Chondrocyte (in vitro differentiated cells): ENCODE measurements at regions not wholly inside any gene's neighbourhood (a gene's known extent, or its start where the extent isn't known, plus 50 kb on each side); places are given as distances from the start of the nearest gene placed in this dataset.

Source experiments
- DNase-seq: peaks from one replicate; pipeline ENCODE4 v3.0.0; 2021; ENCODE audit warnings: mixed read lengths, low spot score
- H3K27ac Mint-ChIP-seq: one replicate; pipeline ENCODE4 v1.8.0; 2021; ENCODE audit warnings: mild to moderate bottlenecking, moderate library complexity, mixed read lengths; ENCODE audit not compliant: unreplicated experiment
- H3K27me3 Mint-ChIP-seq: 2 replicates; pipeline ENCODE4 v1.8.0; 2021; ENCODE audit warnings: low read depth, mixed read lengths
- H3K36me3 Mint-ChIP-seq: 2 replicates; pipeline ENCODE4 v1.8.0; 2021; ENCODE audit warnings: low read depth, mixed read lengths
- H3K4me1 Mint-ChIP-seq: 2 replicates; pipeline ENCODE4 v1.8.0; 2021; ENCODE audit warnings: low read depth, mild to moderate bottlenecking, mixed read lengths
- H3K4me3 Mint-ChIP-seq: one replicate; pipeline ENCODE4 v1.8.0; 2021; ENCODE audit warnings: mild to moderate bottlenecking, moderate library complexity, mixed read lengths; ENCODE audit not compliant: unreplicated experiment
- H3K9me3 Mint-ChIP-seq: 2 replicates; pipeline ENCODE4 v1.8.0; 2021; ENCODE audit warnings: low read depth, mixed read lengths
- CTCF ChIP-seq: fragments of 200-600 bp; sonication (generic); IDR thresholded peaks from 2 replicates; pipeline ENCODE4 v1.5.0; 2021; ENCODE audit warnings: antibody characterized with exemption, mild to moderate bottlenecking, moderate library complexity

GRCh38 chr12:94791933-94792332, 141.6 kb upstream of the TMCC3 start:
- no peak for TF ChIP-seq CTCF
- peaks cover 35% of the 10 kb centered on the region for H3K4me1 Mint-ChIP-seq
- H3K27me3 Mint-ChIP-seq, result no peaks in the 10 kb centered on the region
- no peak overlapping the region for H3K27ac Mint-ChIP-seq
- H3K4me3 Mint-ChIP-seq, result no peak overlapping the region
- no peaks in the 10 kb centered on the region for H3K36me3 Mint-ChIP-seq
- H3K9me3 Mint-ChIP-seq, result no peaks in the 10 kb centered on the region
- DNase-seq, result no peak

- Mint-ChIP-seq H3K27me3 (peaks cover 2% of the 10 kb centered on the region), H3K4me1 (peaks cover 29% of the 10 kb centered on the region), H3K9me3 (no peaks in the 10 kb centered on the region), H3K27ac (no peak overlapping the region), H3K36me3 (peaks cover 2% of the 10 kb centered on the region), H3K4me3 (no peak overlapping the region)
- TF ChIP-seq CTCF, result no peak
- DNase-seq, result no peak
Observed at GRCh38 chr12:94790825-94791224, 140.5 kb upstream of the TMCC3 start.

- TF ChIP-seq CTCF, result no peak
- Mint-ChIP-seq H3K36me3 (peaks cover 2% of the 10 kb centered on the region), H3K4me1 (peaks cover 24% of the 10 kb centered on the region), H3K4me3 (no peak overlapping the region), H3K27ac (no peak overlapping the region), H3K9me3 (no peaks in the 10 kb centered on the region), H3K27me3 (peaks cover 2% of the 10 kb centered on the region)
- no peak for DNase-seq
Observed at GRCh38 chr12:94790370-94790769, 140.0 kb upstream of the TMCC3 start.

GRCh38 chr12:94789510-94790225, 139.3 kb upstream of the TMCC3 start:
- TF ChIP-seq CTCF, result no peak
- Mint-ChIP-seq H3K36me3 (peaks cover 2% of the 10 kb centered on the region), H3K27ac (no peak overlapping the region), H3K27me3 (peaks cover 2% of the 10 kb centered on the region), H3K4me3 (no peak overlapping the region), H3K4me1 (peaks cover 17% of the 10 kb centered on the region), H3K9me3 (no peaks in the 10 kb centered on the region)
- no peak for DNase-seq

GRCh38 chr12:94788298-94788697, 137.9 kb upstream of the TMCC3 start:
- peaks cover 2% of the 10 kb centered on the region for H3K36me3 Mint-ChIP-seq
- no peak for DNase-seq
- H3K4me1 Mint-ChIP-seq, result peaks cover 20% of the 10 kb centered on the region
- peaks cover 7% of the 10 kb centered on the region for H3K27me3 Mint-ChIP-seq
- TF ChIP-seq CTCF, result no peak
- H3K9me3 Mint-ChIP-seq, result no peaks in the 10 kb centered on the region
- no peak overlapping the region for H3K4me3 Mint-ChIP-seq
- H3K27ac Mint-ChIP-seq, result no peak overlapping the region
